ENCODE measurements at regions not wholly inside any gene's neighbourhood (a gene's known extent, or its start where the extent isn't known, plus 50 kb on each side); places are given as distances from the start of the nearest gene placed in this dataset.

GRCh38 chr12:42707312-42708226, 118.0 kb upstream of the PRICKLE1 start:
- H3K4me3 ChIP-seq (ENCODE audit: low read length) = no peak overlapping the region
- peaks cover 3% of the 10 kb centered on the region for H3K4me1 ChIP-seq (ENCODE audit: control insufficient read depth, insufficient read depth, low read length)
- H3K27ac ChIP-seq (ENCODE audit: low read length) = no peak overlapping the region
- no peaks in the 10 kb centered on the region for H3K9me3 ChIP-seq (ENCODE audit: control insufficient read depth, low read length)
- WGBS = 82% methylated on average over 11 of the region's 11 CpGs
- DNase-seq = peak in 1 of 3 donors; percentile 30
- ATAC-seq = no peak
- no peaks in the 10 kb centered on the region for H3K27me3 ChIP-seq (ENCODE audit: control insufficient read depth, insufficient read depth)
- intact Hi-C loops (cut with DNase I) = no loop called here

- no peaks in the 10 kb centered on the region for H3K9me3 ChIP-seq (ENCODE audit: control insufficient read depth, low read length)
- peaks cover 3% of the 10 kb centered on the region for H3K4me1 ChIP-seq (ENCODE audit: control insufficient read depth, insufficient read depth, low read length)
- no peaks in the 10 kb centered on the region for H3K27me3 ChIP-seq (ENCODE audit: control insufficient read depth, insufficient read depth)
- ATAC-seq (no peak), DNase-seq (no peak)
- 88% methylated on average over 1 of the region's 1 CpG for whole genome bisulfite sequencing
- H3K4me3 ChIP-seq (ENCODE audit: low read length) = no peak overlapping the region
- no peak overlapping the region for H3K27ac ChIP-seq (ENCODE audit: low read length)
- intact Hi-C loops (cut with DNase I) = no loop called here
These were observed 116.8 kb upstream of the PRICKLE1 start for GRCh38 chr12:42706321-42706720.

- WGBS = 31% methylated on average over 4 of the region's 4 CpGs
- Histone ChIP-seq H3K27ac (ENCODE audit: low read length) (no peak overlapping the region), H3K9me3 (ENCODE audit: control insufficient read depth, low read length) (no peaks in the 10 kb centered on the region), H3K4me3 (ENCODE audit: low read length) (no peak overlapping the region), H3K27me3 (ENCODE audit: control insufficient read depth, insufficient read depth) (no peaks in the 10 kb centered on the region), H3K4me1 (ENCODE audit: control insufficient read depth, insufficient read depth, low read length) (peaks cover 3% of the 10 kb centered on the region)
- ATAC-seq (peak; percentile 96), DNase-seq (peak; percentile 78 to 92 (median 87))
- intact Hi-C loops (cut with DNase I) = no loop called here
These were observed 116.3 kb upstream of the PRICKLE1 start for GRCh38 chr12:42705863-42706262.

- intact Hi-C loops (cut with DNase I) = no loop called here
- H3K27me3 ChIP-seq (ENCODE audit: control insufficient read depth, insufficient read depth) = no peaks in the 10 kb centered on the region
- 61% methylated on average over 2 of the region's 2 CpGs for WGBS
- DNase-seq (no peak), ATAC-seq (peak in 1 of 2 donors; percentile 22)
- H3K9me3 ChIP-seq (ENCODE audit: control insufficient read depth, low read length) = no peaks in the 10 kb centered on the region
- H3K27ac ChIP-seq (ENCODE audit: low read length) = no peak overlapping the region
- no peak overlapping the region for H3K4me3 ChIP-seq (ENCODE audit: low read length)
- peaks cover 3% of the 10 kb centered on the region for H3K4me1 ChIP-seq (ENCODE audit: control insufficient read depth, insufficient read depth, low read length)
These were observed 115.4 kb upstream of the PRICKLE1 start for GRCh38 chr12:42704810-42705401.

- Histone ChIP-seq H3K27ac (ENCODE audit: low read length) (no peak overlapping the region), H3K9me3 (ENCODE audit: control insufficient read depth, low read length) (no peaks in the 10 kb centered on the region), H3K4me1 (ENCODE audit: control insufficient read depth, insufficient read depth, low read length) (peaks cover 3% of the 10 kb centered on the region), H3K27me3 (ENCODE audit: control insufficient read depth, insufficient read depth) (no peaks in the 10 kb centered on the region), H3K4me3 (ENCODE audit: low read length) (no peak overlapping the region)
- ATAC-seq (no peak), DNase-seq (no peak)
- intact Hi-C loops (cut with DNase I) = no loop called here
These were observed 114.8 kb upstream of the PRICKLE1 start for GRCh38 chr12:42704340-42704739.

- WGBS = 85% methylated on average over 3 of the region's 3 CpGs
- H3K4me3 ChIP-seq (ENCODE audit: low read length) = no peak overlapping the region
- no peak overlapping the region for H3K27ac ChIP-seq (ENCODE audit: low read length)
- no peaks in the 10 kb centered on the region for H3K9me3 ChIP-seq (ENCODE audit: control insufficient read depth, low read length)
- ATAC-seq (no peak), DNase-seq (no peak)
- intact Hi-C loops (cut with DNase I) = no loop called here
- H3K27me3 ChIP-seq (ENCODE audit: control insufficient read depth, insufficient read depth) = no peaks in the 10 kb centered on the region
- H3K4me1 ChIP-seq (ENCODE audit: control insufficient read depth, insufficient read depth, low read length) = peaks cover 3% of the 10 kb centered on the region
These were observed 111.5 kb upstream of the PRICKLE1 start for GRCh38 chr12:42701084-42701483.

GRCh38 chr12:42698213-42698612, 108.7 kb upstream of the PRICKLE1 start:
- 56% methylated on average over 3 of the region's 3 CpGs for WGBS

GRCh38 chr12:42696406-42697149, 107.0 kb upstream of the PRICKLE1 start:
- H3K27me3 ChIP-seq (ENCODE audit: control insufficient read depth, insufficient read depth) = no peaks in the 10 kb centered on the region
- H3K9me3 ChIP-seq (ENCODE audit: control insufficient read depth, low read length) = no peaks in the 10 kb centered on the region
- peak; percentile 86 to 93 (median 88) for DNase-seq
- no peak overlapping the region for H3K4me3 ChIP-seq (ENCODE audit: low read length)
- WGBS = 33% methylated on average over 10 of the region's 10 CpGs
- H3K27ac ChIP-seq (ENCODE audit: low read length) = peak overlapping the region; percentile 37
- peak; percentile 74 to 82 for ATAC-seq
- intact Hi-C loops (cut with DNase I) = no loop called here
- peaks cover 3% of the 10 kb centered on the region for H3K4me1 ChIP-seq (ENCODE audit: control insufficient read depth, insufficient read depth, low read length)

More at GRCh38 chr12:42698213-42698612, 108.7 kb upstream of the PRICKLE1 start:
- ATAC-seq (peak; percentile 32 to 67), DNase-seq (peak in 1 of 3 donors; percentile 36)
- Histone ChIP-seq H3K4me1 (ENCODE audit: control insufficient read depth, insufficient read depth, low read length) (peaks cover 3% of the 10 kb centered on the region), H3K4me3 (ENCODE audit: low read length) (no peak overlapping the region), H3K27me3 (ENCODE audit: control insufficient read depth, insufficient read depth) (no peaks in the 10 kb centered on the region), H3K9me3 (ENCODE audit: control insufficient read depth, low read length) (no peaks in the 10 kb centered on the region), H3K27ac (ENCODE audit: low read length) (no peak overlapping the region)
- intact Hi-C loops (cut with DNase I) = no loop called here

- Histone ChIP-seq H3K4me3 (ENCODE audit: low read length) (no peak overlapping the region), H3K27me3 (ENCODE audit: control insufficient read depth, insufficient read depth) (no peaks in the 10 kb centered on the region), H3K27ac (ENCODE audit: low read length) (no peak overlapping the region), H3K4me1 (ENCODE audit: control insufficient read depth, insufficient read depth, low read length) (peaks cover 3% of the 10 kb centered on the region), H3K9me3 (ENCODE audit: control insufficient read depth, low read length) (no peaks in the 10 kb centered on the region)
- WGBS = 94% methylated on average over 5 of the region's 5 CpGs
- ATAC-seq (no peak), DNase-seq (no peak)
- intact Hi-C loops (cut with DNase I) = no loop called here
These were observed 106.0 kb upstream of the PRICKLE1 start for GRCh38 chr12:42695490-42695995.

GRCh38 chr12:42692749-42693148, 103.2 kb upstream of the PRICKLE1 start:
- no peak overlapping the region for H3K27ac ChIP-seq (ENCODE audit: low read length)
- no peaks in the 10 kb centered on the region for H3K9me3 ChIP-seq (ENCODE audit: control insufficient read depth, low read length)
- peaks cover 3% of the 10 kb centered on the region for H3K4me1 ChIP-seq (ENCODE audit: control insufficient read depth, insufficient read depth, low read length)
- ATAC-seq = no peak
- no peaks in the 10 kb centered on the region for H3K27me3 ChIP-seq (ENCODE audit: control insufficient read depth, insufficient read depth)
- intact Hi-C loops (cut with DNase I) = no loop called here
- no peak for DNase-seq
- H3K4me3 ChIP-seq (ENCODE audit: low read length) = no peak overlapping the region
